ENCODE measurements at regions not wholly inside any gene's neighbourhood (a gene's known extent, or its start where the extent isn't known, plus 50 kb on each side); places are given as distances from the start of the nearest gene placed in this dataset.

GRCh38 chr14:29233188-29233587 is 466.6 kb downstream of the FOXG1 start:
- in situ Hi-C loops (cut with MboI; ENCODE audit: low pct_unique_long_range_greater_than_20kb, low sequenced_read_pairs), result no loop called here
- no peak for DNase-seq

GRCh38 chr14:29235991-29236390 is 469.4 kb downstream of the FOXG1 start:
- DNase-seq, result no peak
- in situ Hi-C loops (cut with MboI; ENCODE audit: low pct_unique_long_range_greater_than_20kb, low sequenced_read_pairs), result no loop called here

DNA sequence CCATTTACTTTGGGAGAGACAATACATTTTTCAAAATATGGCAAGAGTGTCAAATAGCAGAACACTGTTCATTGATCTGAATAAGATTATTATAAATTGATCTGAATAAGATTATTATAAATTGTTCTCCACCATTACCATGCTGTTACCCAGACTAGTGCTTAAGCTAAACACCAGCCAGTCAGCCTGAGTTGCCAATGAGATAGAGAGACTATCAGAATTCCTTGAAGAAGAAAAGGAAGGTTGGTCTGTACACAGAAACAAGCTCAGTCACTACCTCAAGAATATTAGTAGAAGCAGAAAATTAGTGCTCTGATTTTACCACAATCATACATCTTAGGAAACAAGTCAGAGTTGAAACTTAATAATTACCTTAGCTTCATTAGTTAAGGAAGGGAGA is 469.8 kb downstream of the FOXG1 start:
- no peak for DNase-seq
- in situ Hi-C loops (cut with MboI; ENCODE audit: low pct_unique_long_range_greater_than_20kb, low sequenced_read_pairs), result no loop called here

DNA sequence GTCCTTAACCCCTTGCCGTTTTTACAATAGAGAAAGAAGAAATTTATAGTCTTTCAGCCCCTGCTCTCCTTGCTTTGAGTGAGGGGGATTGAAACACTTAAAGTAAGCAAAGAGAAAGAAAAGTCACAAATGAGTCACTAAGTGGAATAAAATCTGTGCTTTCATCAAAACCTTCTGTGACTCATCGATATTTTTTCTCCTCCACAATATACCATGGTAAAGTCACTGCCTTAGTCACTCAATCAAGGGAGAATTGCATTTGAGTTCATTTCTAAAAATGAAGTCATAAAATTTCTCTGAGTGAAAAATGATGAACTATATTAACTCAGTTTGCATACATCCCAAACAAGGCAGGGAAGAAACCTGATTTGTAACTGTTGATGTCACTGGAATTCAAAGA is 470.3 kb downstream of the FOXG1 start:
- in situ Hi-C loops (cut with MboI; ENCODE audit: low pct_unique_long_range_greater_than_20kb, low sequenced_read_pairs), result no loop called here
- DNase-seq, result no peak

DNA sequence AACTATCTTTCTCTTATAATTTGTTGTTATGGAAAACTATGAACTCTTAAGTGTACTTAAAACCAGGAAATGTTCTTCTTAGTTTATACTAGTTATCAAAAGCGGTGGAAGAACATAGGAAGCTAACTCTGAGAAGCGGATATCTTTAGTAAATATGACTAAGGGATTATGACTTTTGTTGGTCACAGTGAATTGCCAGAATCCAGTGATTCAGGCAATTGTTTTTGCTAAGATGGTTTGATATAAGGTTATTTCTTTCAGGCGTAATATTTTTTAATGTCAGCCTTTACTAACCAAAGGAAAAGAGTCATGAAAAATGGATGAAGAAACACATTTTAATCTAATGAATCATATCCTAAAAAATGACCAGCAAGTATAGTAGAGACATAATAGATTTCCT is 473.5 kb downstream of the FOXG1 start:
- no peak for DNase-seq
- in situ Hi-C loops (cut with MboI; ENCODE audit: low pct_unique_long_range_greater_than_20kb, low sequenced_read_pairs), result no loop called here

DNA sequence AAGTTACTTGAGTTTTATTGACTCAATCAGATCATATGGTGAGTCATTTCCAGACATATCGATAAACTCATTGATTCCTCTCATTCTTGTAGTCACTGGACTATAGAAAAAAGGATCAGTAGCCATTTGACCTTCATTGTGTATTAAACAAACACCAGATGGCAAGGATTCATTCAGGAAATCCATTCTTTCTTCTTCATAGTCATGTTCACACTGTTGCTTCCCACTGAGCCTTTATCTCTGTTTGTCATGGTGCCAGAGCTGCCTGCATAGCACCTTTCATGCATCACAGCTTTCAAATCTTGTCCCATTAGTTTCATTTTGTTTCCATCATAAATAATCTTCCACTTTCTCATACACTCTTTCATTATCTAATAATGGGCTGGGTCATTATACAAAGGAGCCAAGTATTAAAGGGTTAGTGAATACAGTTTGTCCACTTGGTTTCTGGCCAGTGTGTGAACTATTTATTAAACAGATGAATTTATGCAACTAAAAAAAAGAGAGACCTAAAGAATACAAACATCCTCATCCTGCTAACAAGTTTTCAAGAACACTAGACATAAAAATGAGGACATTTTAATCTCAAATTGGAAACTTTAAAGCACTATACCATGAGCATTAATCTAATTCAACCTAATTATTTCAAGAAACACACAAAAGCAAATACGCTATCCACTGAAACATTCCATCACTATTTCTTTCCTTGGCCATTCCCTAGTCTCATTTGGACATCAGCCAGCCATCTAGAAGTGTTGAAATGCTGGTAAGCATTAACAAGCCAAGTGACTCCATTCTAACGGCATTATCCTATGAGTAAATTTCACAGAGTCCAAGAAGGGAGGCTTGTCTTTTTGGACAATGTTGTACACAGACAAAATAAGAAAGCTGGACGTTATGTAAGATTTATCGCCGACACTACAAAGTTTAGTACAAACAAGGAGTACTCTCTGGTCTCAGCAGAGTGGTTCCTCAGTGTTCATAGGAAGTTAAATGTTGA is 476.5 kb downstream of the FOXG1 start:
- DNase-seq, result no peak

DNA sequence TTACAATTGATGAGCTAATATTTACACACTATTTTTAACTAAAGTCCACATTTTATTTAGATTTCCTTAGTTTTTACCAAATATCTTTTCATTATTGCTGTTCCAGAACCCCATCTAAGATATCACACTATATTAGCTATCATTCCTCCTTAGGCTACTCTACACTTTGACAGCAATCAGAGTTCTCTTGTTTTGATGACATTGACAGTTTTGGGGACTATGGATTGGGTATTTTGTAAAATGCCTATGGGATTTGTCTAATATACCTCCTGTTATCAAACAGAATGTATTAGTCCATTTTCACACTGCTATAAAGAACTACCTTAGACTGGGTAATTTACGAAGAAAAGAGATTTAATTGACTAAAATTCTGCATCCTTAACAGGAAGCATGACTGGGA is 489.1 kb downstream of the FOXG1 start:
- no peak for DNase-seq
- in situ Hi-C loops (cut with MboI; ENCODE audit: low pct_unique_long_range_greater_than_20kb, low sequenced_read_pairs), result no loop called here

More for the DNA sequence above, 476.5 kb downstream of the FOXG1 start:
- in situ Hi-C loops (cut with MboI; ENCODE audit: low pct_unique_long_range_greater_than_20kb, low sequenced_read_pairs), result no loop called here

DNA sequence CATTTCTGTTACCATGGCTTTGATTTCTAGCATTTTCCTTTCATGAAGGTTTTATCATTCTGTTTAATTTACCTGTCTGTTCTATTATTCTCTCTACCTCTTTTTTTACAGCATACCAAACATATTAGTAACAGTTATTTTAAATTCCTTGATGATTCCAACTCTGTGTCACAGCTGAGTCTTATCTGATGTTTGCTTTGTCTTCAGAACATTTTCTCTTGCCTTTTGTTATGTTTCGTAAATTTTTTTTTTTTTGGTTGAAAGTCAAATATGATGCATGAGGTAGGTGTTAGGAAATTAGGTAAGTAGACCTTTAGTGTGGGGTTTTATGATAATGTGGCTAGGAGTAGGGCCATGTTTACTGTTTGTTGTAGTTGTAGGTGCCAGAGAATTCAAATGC is 496.4 kb downstream of the FOXG1 start:
- in situ Hi-C loops (cut with MboI; ENCODE audit: low pct_unique_long_range_greater_than_20kb, low sequenced_read_pairs), result no loop called here
- DNase-seq, result no peak

GRCh38 chr14:29264865-29265264 is 498.3 kb downstream of the FOXG1 start:
- in situ Hi-C loops (cut with MboI; ENCODE audit: low pct_unique_long_range_greater_than_20kb, low sequenced_read_pairs), result no loop called here

GRCh38 chr14:29265852-29266251 is 499.3 kb downstream of the FOXG1 start:
- DNase-seq, result no peak
- in situ Hi-C loops (cut with MboI; ENCODE audit: low pct_unique_long_range_greater_than_20kb, low sequenced_read_pairs), result no loop called here

More at GRCh38 chr14:29264865-29265264, 498.3 kb downstream of the FOXG1 start:
- no peak for DNase-seq

- in situ Hi-C loops (cut with MboI; ENCODE audit: low pct_unique_long_range_greater_than_20kb, low sequenced_read_pairs), result no loop called here
- DNase-seq, result no peak
Observed at GRCh38 chr14:29271669-29272068, 505.1 kb downstream of the FOXG1 start.

DNA sequence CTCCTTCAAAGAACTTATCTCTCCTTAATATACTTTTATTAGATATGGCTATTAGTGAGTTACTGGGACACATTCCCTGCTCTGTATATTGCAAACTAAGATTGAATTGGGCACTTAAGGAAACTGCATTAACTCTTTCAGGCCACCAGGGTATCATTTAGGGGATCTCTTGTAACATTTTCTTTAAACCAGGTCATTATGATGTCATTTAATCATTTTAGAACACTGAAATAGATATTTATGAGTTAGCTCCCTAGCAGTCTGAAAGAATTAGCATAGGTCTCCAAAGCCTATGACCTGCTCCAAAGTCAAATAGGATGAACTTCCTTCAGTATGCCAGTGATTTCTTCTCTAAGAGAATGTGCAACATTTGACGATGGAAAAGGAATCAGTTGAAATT is 506.9 kb downstream of the FOXG1 start:
- DNase-seq, result no peak
- in situ Hi-C loops (cut with MboI; ENCODE audit: low pct_unique_long_range_greater_than_20kb, low sequenced_read_pairs), result no loop called here

GRCh38 chr14:29274890-29275596 is 508.5 kb downstream of the FOXG1 start:
- in situ Hi-C loops (cut with MboI; ENCODE audit: low pct_unique_long_range_greater_than_20kb, low sequenced_read_pairs), result no loop called here
- no peak for DNase-seq

- no peak for DNase-seq
- in situ Hi-C loops (cut with MboI; ENCODE audit: low pct_unique_long_range_greater_than_20kb, low sequenced_read_pairs), result no loop called here
Observed at GRCh38 chr14:29278301-29279263, 512.0 kb downstream of the FOXG1 start.

DNA sequence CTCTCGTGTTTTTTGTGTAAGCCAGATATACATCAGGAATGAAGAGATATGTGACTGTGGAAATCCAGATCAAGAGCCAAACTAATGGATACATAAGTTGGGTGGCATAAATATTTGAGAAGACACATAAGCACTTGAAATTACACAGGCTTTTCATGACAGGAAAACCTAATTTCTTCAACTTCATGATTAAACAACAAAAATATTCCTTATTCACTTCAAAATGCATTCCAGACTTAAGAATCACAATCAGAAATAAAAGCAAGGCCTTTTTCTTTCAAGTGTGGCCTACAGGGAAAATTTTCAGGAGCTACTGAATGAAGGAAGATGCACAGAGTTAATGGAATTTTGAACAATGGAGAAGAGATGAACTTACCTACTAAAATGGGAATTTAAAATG is 515.6 kb downstream of the FOXG1 start:
- DNase-seq, result no peak
- in situ Hi-C loops (cut with MboI; ENCODE audit: low pct_unique_long_range_greater_than_20kb, low sequenced_read_pairs), result no loop called here

DNA sequence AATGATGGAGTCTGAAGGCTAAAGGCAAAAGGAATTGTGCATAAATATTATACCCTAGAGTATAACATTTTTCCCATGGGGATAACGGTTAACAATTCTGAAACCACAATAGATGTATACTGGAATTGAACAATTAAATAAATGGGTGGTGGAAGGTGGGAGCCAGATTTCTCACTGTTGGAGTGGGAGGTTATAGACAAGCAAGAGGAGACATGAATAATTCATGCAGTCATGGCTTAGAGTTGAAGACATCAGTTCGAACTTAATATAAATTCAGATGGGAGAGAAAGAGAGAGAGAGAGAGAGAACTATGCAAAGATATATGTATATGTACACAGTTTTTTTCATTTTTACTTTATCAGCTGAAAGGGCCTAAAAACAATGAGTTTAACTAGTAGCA is 523.9 kb downstream of the FOXG1 start:
- DNase-seq, result no peak
- in situ Hi-C loops (cut with MboI; ENCODE audit: low pct_unique_long_range_greater_than_20kb, low sequenced_read_pairs), result no loop called here

- no peak for DNase-seq
- in situ Hi-C loops (cut with MboI; ENCODE audit: low pct_unique_long_range_greater_than_20kb, low sequenced_read_pairs), result no loop called here
Observed at GRCh38 chr14:29299372-29299771, 532.8 kb downstream of the FOXG1 start.

DNA sequence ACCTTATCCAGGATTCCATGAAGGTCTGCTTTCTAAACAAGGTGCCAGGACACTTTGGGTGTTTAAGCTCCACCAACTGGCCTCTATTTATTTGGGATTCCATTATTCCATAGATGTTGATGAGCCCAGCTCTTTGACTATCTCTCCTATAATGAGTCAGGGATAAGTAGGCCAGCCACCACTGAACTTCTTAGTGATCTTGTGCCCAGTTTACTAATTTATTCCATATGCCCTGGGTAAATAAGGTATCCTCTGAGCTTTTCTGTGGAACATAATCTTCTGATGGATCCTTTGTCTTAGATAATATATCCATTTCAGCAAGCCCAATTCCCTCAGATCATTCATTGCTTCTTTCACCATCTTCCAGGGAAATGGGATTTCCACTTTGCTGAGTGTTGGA is 535.0 kb downstream of the FOXG1 start:
- in situ Hi-C loops (cut with MboI; ENCODE audit: low pct_unique_long_range_greater_than_20kb, low sequenced_read_pairs), result no loop called here
- DNase-seq, result no peak

- in situ Hi-C loops (cut with MboI; ENCODE audit: low pct_unique_long_range_greater_than_20kb, low sequenced_read_pairs), result no loop called here
- DNase-seq, result no peak
Observed at GRCh38 chr14:29310210-29310609, 543.6 kb downstream of the FOXG1 start.
